Calu3 (cell line): ENCODE measurements at regions not wholly inside any gene's neighbourhood (a gene's known extent, or its start where the extent isn't known, plus 50 kb on each side); places are given as distances from the start of the nearest gene placed in this dataset.

ENCODE experiments used
- BruUV-seq: library from RNA; stranded (reverse); fragments of 400-500 nt; replicated peaks from 2 replicates; lab custom pipeline; 2021; lab: Mats Ljungman, UMichigan
- CTCF ChIA-PET: fragments of 300-600 bp; sonication (Branson Sonifier 250); formaldehyde crosslinking; loops from one replicate; lab custom pipeline; 2022; ENCODE audit warnings: antibody characterized with exemption; lab: Charles Lee
- DNase-seq: peaks from one replicate; pipeline ENCODE4 v3.0.0; 2022
- H3K27ac Mint-ChIP-seq: one replicate; pipeline ENCODE4 v1.8.0; 2022; ENCODE audit warnings: mixed read lengths; ENCODE audit not compliant: unreplicated experiment
- H3K27me3 Mint-ChIP-seq: one replicate; pipeline ENCODE4 v1.8.0; 2022; ENCODE audit warnings: mixed read lengths; ENCODE audit not compliant: unreplicated experiment
- H3K36me3 Mint-ChIP-seq: one replicate; pipeline ENCODE4 v1.8.0; 2022; ENCODE audit warnings: mild to moderate bottlenecking, moderate library complexity, mixed read lengths; ENCODE audit not compliant: insufficient read depth, unreplicated experiment
- H3K4me1 Mint-ChIP-seq: one replicate; pipeline ENCODE4 v1.8.0; 2022; ENCODE audit warnings: mild to moderate bottlenecking, low read depth, mixed read lengths; ENCODE audit not compliant: unreplicated experiment
- H3K4me3 Mint-ChIP-seq: one replicate; pipeline ENCODE4 v1.8.0; 2022; ENCODE audit warnings: mild to moderate bottlenecking, low read depth, moderate library complexity, mixed read lengths; ENCODE audit not compliant: unreplicated experiment
- H3K9me3 Mint-ChIP-seq: one replicate; pipeline ENCODE4 v1.8.0; 2022; ENCODE audit warnings: low read depth, mixed read lengths; ENCODE audit not compliant: unreplicated experiment
- CTCF ChIP-seq: fragments of 200-600 bp; IDR thresholded peaks from one replicate; pipeline ENCODE4 v1.8.0; 2022; ENCODE audit warnings: antibody characterized with exemption; ENCODE audit not compliant: unreplicated experiment
- intact Hi-C: fragments of 100-400 bp; cut with micrococcal nuclease; formaldehyde crosslinking; loops from one replicate; pipeline ENCODE4 v1.10.0; 2022; ENCODE audit not compliant: unreplicated experiment

- CTCF ChIA-PET, result interaction anchor here (0.6 kb wide), 2 partner anchors 36 to 751 kb away, joined by 4 to 5 read pairs; no protein-coding TSS in a partner anchor
- no peak for DNase-seq
Measured at GRCh38 chr1:63230722-63231121, 91.6 kb upstream of the FOXD3 start.

GRCh38 chr1:63238721-63239120 lies 83.6 kb upstream of the FOXD3 start:
- no peaks in the 10 kb centered on the region for H3K4me1 Mint-ChIP-seq
- no peaks in the 10 kb centered on the region for H3K36me3 Mint-ChIP-seq
- no peak for TF ChIP-seq CTCF
- DNase-seq, result no peak
- no TSS peak for BruUV-seq
- no peak overlapping the region for H3K27ac Mint-ChIP-seq
- H3K4me3 Mint-ChIP-seq, result no peak overlapping the region
- H3K9me3 Mint-ChIP-seq, result peaks cover 7% of the 10 kb centered on the region
- no peaks in the 10 kb centered on the region for H3K27me3 Mint-ChIP-seq
- CTCF ChIA-PET, result no interaction called here
- intact Hi-C loops, result no loop called here

More at GRCh38 chr1:63230722-63231121, 91.6 kb upstream of the FOXD3 start:
- intact Hi-C loops, result no loop called here
- Mint-ChIP-seq H3K4me1 (no peaks in the 10 kb centered on the region), H3K36me3 (no peaks in the 10 kb centered on the region), H3K27me3 (no peaks in the 10 kb centered on the region), H3K4me3 (no peak overlapping the region), H3K27ac (no peak overlapping the region), H3K9me3 (peaks cover 7% of the 10 kb centered on the region)
- no peak for TF ChIP-seq CTCF
- no TSS peak for BruUV-seq

GRCh38 chr1:63245186-63245585 lies 77.2 kb upstream of the FOXD3 start:
- no peak for TF ChIP-seq CTCF
- Mint-ChIP-seq H3K27ac (no peak overlapping the region), H3K4me1 (no peaks in the 10 kb centered on the region), H3K4me3 (no peak overlapping the region), H3K36me3 (no peaks in the 10 kb centered on the region), H3K9me3 (no peaks in the 10 kb centered on the region), H3K27me3 (no peaks in the 10 kb centered on the region)
- intact Hi-C loops, result no loop called here
- DNase-seq, result no peak
- CTCF ChIA-PET, result no interaction called here
- no TSS peak for BruUV-seq

GRCh38 chr1:63248216-63248615 lies 74.2 kb upstream of the FOXD3 start:
- no TSS peak for BruUV-seq

More at GRCh38 chr1:63248216-63248615, 74.2 kb upstream of the FOXD3 start:
- no peak for DNase-seq
- Mint-ChIP-seq H3K4me3 (no peak overlapping the region), H3K36me3 (no peaks in the 10 kb centered on the region), H3K27ac (no peak overlapping the region), H3K9me3 (no peaks in the 10 kb centered on the region), H3K4me1 (no peaks in the 10 kb centered on the region), H3K27me3 (no peaks in the 10 kb centered on the region)
- intact Hi-C loops, result no loop called here
- no peak for TF ChIP-seq CTCF
- CTCF ChIA-PET, result no interaction called here
